Fibroblast of lung (primary cell): ENCODE measurements at regions not wholly inside any gene's neighbourhood (a gene's known extent, or its start where the extent isn't known, plus 50 kb on each side); places are given as distances from the start of the nearest gene placed in this dataset.

Source experiments
- EZH2 ChIP-seq: IDR thresholded peaks from 2 replicates; pipeline ENCODE4 v1.5.1; 2012; ENCODE audit warnings: low read length, control low read depth, mild to moderate bottlenecking; ENCODE audit errors: missing control alignments
- TF ChIP-seq, protein P1 (sequence below), 2 donors: IDR thresholded peaks in 1 of 2; conservative IDR thresholded peaks in 1 of 2; 1 replicate in 1 of 2; 2 replicates in 1 of 2; pipeline ENCODE4 v1.5.1; 2011 to 2012; ENCODE audit warnings: low read length in 2 of 2, control low read depth in 1 of 2, inconsistent platforms in 1 of 2, low read depth in 1 of 2, mild to moderate bottlenecking in 1 of 2

DNA sequence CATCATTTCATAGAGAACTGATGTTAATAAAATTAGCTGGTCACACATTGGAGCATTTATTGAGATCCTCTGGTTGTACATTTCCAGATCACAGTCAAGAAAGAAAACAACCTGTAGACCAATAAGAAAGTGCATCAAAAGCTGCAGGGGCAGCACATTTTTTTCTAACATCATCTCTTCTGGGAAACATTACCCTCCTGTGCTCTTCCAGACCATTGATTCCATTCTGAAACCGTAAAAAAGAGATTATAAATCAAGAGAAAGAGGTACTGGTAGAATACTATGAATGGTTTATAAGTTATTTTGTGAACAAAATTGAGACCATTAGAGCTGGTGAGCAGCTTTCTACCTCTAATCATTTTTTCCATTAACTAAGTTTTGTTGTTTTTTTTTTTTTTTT is 1548.2 kb upstream of the CELF4 start:
- TF ChIP-seq, protein P1, sequence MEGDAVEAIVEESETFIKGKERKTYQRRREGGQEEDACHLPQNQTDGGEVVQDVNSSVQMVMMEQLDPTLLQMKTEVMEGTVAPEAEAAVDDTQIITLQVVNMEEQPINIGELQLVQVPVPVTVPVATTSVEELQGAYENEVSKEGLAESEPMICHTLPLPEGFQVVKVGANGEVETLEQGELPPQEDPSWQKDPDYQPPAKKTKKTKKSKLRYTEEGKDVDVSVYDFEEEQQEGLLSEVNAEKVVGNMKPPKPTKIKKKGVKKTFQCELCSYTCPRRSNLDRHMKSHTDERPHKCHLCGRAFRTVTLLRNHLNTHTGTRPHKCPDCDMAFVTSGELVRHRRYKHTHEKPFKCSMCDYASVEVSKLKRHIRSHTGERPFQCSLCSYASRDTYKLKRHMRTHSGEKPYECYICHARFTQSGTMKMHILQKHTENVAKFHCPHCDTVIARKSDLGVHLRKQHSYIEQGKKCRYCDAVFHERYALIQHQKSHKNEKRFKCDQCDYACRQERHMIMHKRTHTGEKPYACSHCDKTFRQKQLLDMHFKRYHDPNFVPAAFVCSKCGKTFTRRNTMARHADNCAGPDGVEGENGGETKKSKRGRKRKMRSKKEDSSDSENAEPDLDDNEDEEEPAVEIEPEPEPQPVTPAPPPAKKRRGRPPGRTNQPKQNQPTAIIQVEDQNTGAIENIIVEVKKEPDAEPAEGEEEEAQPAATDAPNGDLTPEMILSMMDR (conservative IDR thresholded peaks at IDR 0.05 in 1 of 2, IDR thresholded peaks at IDR 0.05 in 1 of 2; ENCODE audit: low read depth in 1 of 2, low read length in 2 of 2) = no peak
- no peak for TF ChIP-seq EZH2
